ENCODE measurements at regions not wholly inside any gene's neighbourhood (a gene's known extent, or its start where the extent isn't known, plus 50 kb on each side); places are given as distances from the start of the nearest gene placed in this dataset.
A peak's percentile ranks its signal among the peaks of the same experiment; 100 is the strongest.
"Not testable (repeated sequence)": the region's sequence is repeated elsewhere in the genome, so short reads cannot be mapped to it uniquely, and the experiment has no call there.

DNA sequence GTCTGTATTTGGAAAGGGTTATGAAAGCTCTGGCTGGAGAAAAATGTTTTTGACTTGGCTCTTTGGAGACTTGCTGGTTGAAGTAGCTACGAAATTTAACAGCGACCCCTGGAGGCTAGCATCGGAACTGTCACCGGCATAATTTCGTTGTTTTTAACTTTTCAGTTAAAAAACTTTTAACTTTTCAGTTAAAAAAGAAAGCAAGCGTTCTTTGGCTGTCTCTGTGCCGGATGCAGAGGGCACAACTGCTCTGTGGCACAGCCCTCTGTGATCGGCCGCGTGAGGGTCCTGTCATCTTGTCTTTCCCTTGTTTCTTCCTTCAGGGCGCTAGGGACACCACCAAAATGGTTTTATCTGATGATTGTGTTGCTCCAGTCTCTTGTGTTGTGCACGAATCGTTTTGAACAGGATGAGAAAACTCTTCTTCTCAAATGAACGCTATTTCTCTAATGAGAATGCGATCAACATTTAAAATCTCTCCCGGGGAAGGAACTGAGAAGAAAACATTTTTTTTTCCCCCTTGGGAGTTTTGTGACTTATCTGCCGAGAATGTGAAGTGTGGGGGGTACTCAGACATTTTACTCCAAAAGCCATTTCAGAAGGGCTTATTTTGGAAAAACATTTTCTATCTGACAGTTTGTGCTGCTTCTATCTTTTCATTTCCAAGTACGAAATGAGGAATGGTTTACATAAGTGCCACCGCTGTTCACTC lies 57.1 kb downstream of the ADCYAP1 start:
- TF ChIP-seq CTCF (IDR thresholded peaks at IDR 0.05; ENCODE audit: extremely low read depth, missing control alignments) = peak; percentile 79
- peak; percentile 48 for DNase-seq (ENCODE audit: low spot score)

DNA sequence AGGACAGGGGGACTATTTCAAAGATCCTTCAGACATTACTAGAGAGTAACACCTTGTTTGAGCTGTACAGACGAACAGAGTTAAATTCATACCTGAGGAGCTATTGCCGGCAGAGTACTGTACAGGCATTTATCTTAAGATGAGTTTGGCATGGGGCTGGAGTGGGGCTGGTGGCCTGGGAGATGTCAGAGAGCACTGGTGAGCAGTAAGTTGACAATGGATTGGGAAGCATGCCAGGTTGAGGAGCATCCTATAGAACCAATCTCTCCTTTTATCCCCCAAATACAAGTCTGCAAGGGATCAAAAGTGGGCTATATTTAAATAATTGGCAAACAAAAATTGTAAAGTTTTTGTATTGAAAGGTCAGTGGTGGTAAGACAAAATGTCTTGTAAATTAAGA lies 58.6 kb downstream of the ADCYAP1 start:
- no peak for TF ChIP-seq CTCF (IDR thresholded peaks at IDR 0.05; ENCODE audit: extremely low read depth, missing control alignments)
- no peak for DNase-seq (ENCODE audit: low spot score)

DNA sequence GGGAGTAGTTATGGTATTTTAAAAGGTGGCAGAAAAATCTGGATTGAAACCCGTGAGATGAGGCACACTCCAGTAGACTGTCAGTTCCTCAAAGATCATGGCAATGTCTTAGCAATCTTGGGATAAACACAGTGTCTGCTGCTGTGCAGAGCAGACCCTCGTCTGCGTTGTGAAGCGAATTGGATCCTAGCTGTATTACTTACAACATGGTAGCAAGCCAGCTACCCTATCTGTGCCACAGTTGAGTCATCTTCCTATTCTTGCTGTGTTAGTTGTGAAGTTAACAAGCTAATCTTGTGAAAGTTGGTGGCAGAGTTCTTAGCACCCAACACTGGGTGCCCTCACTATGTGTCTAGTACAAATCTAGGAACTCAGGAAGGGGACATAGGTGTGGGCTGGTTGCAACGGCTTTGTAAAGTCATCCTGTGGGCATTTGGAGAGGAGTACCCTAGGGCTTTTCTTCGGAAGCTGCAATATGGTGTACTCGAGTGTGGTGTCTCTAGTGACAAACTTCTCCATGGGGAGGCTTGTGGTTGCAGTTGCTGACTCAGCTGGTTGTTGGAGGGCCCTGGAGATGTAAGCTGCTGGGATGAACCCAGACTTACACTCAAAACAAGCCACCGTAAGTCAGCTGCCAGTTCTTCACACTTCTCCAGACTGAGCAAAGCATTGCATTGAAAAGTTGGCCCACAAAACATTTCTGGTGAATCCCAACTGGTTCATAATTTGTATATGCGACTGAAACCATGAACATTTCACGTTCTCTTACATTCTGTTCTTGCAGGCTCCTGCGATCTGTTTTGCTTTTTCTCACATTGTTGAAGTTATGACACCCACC lies 61.5 kb downstream of the ADCYAP1 start:
- no peak for TF ChIP-seq CTCF (IDR thresholded peaks at IDR 0.05; ENCODE audit: extremely low read depth, missing control alignments)
- DNase-seq (ENCODE audit: low spot score) = no peak

- DNase-seq (ENCODE audit: low spot score) = no peak
- no peak for TF ChIP-seq CTCF (IDR thresholded peaks at IDR 0.05; ENCODE audit: extremely low read depth, missing control alignments)
These were observed 62.3 kb downstream of the ADCYAP1 start for GRCh38 chr18:966759-967576.

- DNase-seq (ENCODE audit: low spot score) = not testable (repeated sequence)
These were observed 64.2 kb downstream of the ADCYAP1 start for GRCh38 chr18:968910-969309.

GRCh38 chr18:969311-969710 lies 64.6 kb downstream of the ADCYAP1 start:
- not testable (repeated sequence) for DNase-seq (ENCODE audit: low spot score)

DNA sequence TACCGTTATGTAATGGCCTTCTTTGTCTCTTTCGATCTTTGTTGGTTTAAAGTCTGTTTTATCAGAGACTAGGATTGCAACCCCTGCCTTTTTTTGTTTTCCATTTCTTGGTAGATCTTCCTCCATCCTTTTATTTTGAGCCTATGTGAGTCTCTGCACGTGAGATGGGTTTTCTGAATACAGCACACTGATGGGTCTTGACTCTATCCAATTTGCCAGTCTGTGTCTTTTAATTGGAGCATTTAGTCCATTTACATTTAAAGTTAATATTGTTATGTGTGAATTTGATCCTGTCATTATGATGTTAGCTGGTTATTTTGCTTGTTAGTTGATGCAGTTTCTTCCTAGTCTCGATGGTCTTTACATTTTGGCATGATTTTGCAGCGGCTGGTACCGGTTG lies 69.9 kb downstream of the ADCYAP1 start:
- DNase-seq (ENCODE audit: low spot score) = not testable (repeated sequence)

GRCh38 chr18:976393-977128 lies 71.9 kb downstream of the ADCYAP1 start:
- DNase-seq (ENCODE audit: low spot score) = not testable (repeated sequence)

DNA sequence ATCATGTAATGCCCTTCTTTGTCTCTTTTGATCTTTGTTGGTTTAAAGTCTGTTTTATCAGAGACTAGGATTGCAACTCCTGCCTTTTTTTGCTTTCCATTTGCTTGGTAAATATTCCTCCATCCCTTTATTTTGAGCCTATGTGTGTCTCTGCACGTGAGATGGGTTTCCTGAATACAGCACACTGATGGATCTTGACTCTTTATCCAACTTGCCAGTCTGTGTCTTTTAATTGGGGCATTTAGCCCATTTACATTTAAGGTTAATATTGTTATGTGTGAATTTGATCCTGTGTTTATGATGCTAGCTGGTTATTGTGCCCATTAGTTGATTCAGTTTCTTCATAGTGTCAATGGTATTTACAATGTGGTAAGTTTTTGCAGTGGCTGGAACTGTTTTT lies 72.7 kb downstream of the ADCYAP1 start:
- DNase-seq (ENCODE audit: low spot score) = not testable (repeated sequence)

- DNase-seq (ENCODE audit: low spot score) = not testable (repeated sequence)
These were observed 73.1 kb downstream of the ADCYAP1 start for GRCh38 chr18:977732-978131.

All from GM20000 (cell line).